ENCODE measurements at regions not wholly inside any gene's neighbourhood (a gene's known extent, or its start where the extent isn't known, plus 50 kb on each side); places are given as distances from the start of the nearest gene placed in this dataset.

GRCh38 chr16:5188318-5188988, 90.9 kb upstream of the EEF2KMT start:
- TF ChIP-seq CTCF (conservative IDR thresholded peaks at IDR 0.05 in 1 of 2, IDR thresholded peaks at IDR 0.05 in 1 of 2; ENCODE audit: low read depth in 1 of 2, low read length in 2 of 2) (no peak), EZH2 (IDR thresholded peaks at IDR 0.05; ENCODE audit: low read length, missing control alignments) (no peak)

All from fibroblast of lung (primary cell).